Right atrium auricular region (tissue), 2 donors: ENCODE measurements at regions not wholly inside any gene's neighbourhood (a gene's known extent, or its start where the extent isn't known, plus 50 kb on each side); places are given as distances from the start of the nearest gene placed in this dataset.

Experiments
- DNase-seq: peaks from one replicate; pipeline ENCODE4 v3.0.0-alpha.2; 2019; ENCODE audit warnings: low spot score
- H3K27ac ChIP-seq, 2 donors: fragments of 200-600 bp; sonication (generic); 1 replicate in 1 of 2; 2 replicates in 1 of 2; pipeline ENCODE4 v1.5.1; 2016 to 2019
- H3K27me3 ChIP-seq, 2 donors: fragments of 200-600 bp; sonication (generic); one replicate each; pipeline versions ENCODE4 v1.5.1 to v1.6.0; 2017 to 2019
- H3K36me3 ChIP-seq: fragments of 200-600 bp; sonication (generic); one replicate; pipeline ENCODE4 v1.5.1; 2016
- H3K4me1 ChIP-seq, 2 donors: fragments of 200-600 bp; sonication (generic); one replicate each; pipeline versions ENCODE4 v1.5.1 to v1.6.0; 2017 to 2019
- H3K4me3 ChIP-seq, 2 donors: fragments of 200-600 bp; sonication (generic); 1 replicate in 1 of 2; 2 replicates in 1 of 2; pipeline ENCODE4 v1.5.1; 2017 to 2019; ENCODE audit warnings: mild to moderate bottlenecking in 1 of 2, moderate library complexity in 1 of 2
- H3K9me3 ChIP-seq, 2 donors: fragments of 200-600 bp; sonication (generic); one replicate each; pipeline ENCODE4 v1.5.1; 2019
- TF ChIP-seq, protein P1 (sequence below), 2 donors: fragments of 200-600 bp; sonication (generic); IDR thresholded peaks; one replicate each; pipeline ENCODE4 v1.5.1; 2019; ENCODE audit warnings: antibody characterized with exemption in 2 of 2

DNA sequence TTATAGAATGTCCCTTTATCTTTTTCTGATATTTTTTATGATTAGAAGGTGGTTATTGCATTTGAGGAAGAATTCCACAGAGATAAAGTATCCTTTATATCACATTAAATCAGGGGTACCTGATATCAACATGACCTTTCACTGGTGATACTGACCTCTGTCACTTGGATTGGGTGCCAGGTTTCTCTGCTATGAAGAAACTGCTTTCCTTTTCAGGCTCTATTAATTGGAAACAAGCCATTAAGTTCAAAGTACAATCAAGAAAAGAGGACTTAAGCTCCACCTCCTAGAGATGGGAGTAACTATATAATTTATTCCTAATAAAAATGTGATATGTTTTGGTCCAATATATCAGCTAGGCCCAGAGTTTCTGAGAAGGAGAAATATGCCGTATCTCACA lies 514.6 kb upstream of the TYRP1 start:
- Histone ChIP-seq H3K27me3 (no peaks in the 10 kb centered on the region), H3K9me3 (no peaks in the 10 kb centered on the region), H3K4me1 (no peaks in the 10 kb centered on the region), H3K36me3 (no peaks in the 10 kb centered on the region), H3K4me3 (no peak overlapping the region), H3K27ac (no peak overlapping the region)
- DNase-seq: no peak
- TF ChIP-seq, protein P1, sequence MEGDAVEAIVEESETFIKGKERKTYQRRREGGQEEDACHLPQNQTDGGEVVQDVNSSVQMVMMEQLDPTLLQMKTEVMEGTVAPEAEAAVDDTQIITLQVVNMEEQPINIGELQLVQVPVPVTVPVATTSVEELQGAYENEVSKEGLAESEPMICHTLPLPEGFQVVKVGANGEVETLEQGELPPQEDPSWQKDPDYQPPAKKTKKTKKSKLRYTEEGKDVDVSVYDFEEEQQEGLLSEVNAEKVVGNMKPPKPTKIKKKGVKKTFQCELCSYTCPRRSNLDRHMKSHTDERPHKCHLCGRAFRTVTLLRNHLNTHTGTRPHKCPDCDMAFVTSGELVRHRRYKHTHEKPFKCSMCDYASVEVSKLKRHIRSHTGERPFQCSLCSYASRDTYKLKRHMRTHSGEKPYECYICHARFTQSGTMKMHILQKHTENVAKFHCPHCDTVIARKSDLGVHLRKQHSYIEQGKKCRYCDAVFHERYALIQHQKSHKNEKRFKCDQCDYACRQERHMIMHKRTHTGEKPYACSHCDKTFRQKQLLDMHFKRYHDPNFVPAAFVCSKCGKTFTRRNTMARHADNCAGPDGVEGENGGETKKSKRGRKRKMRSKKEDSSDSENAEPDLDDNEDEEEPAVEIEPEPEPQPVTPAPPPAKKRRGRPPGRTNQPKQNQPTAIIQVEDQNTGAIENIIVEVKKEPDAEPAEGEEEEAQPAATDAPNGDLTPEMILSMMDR (IDR thresholded peaks at IDR 0.05): no peak

DNA sequence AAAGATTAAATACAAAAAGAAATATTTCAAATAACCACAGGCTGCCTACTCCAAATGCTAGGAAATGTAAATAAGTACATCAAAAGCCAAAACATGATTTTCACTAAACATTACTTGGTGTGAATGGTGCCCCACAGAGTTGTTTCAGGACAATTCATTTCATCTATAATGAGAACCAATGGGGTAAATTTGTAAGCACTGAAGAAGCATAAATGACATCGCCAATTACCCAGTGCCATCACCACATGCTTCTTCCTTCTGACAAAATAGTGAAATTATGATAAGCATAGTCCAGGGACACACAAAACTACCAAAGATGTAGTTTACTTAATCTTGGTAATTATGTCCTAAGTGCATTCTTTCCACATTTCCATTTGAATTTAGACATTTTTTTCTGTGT lies 510.4 kb upstream of the TYRP1 start:
- no peak for DNase-seq

DNA sequence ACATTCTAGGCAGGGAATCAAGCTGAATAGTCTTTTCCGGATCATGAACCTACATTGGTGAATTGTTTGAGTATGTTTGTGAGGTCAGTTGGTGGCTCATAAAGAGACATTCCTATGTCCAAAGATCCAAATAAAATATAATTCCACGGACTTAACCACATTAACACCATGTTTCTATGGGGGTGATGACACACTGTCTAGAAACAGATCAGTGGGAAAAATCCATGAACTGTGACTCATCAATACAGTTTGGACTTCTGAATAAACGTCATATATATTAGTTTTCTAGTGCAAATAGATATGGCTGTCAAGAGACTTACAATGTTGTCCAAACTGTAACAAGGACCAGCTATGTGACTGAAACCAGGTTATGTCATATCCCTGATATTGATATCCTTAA lies 509.9 kb upstream of the TYRP1 start:
- H3K4me3 ChIP-seq: no peak overlapping the region
- no peak for DNase-seq

More for the DNA sequence above, 510.4 kb upstream of the TYRP1 start:
- Histone ChIP-seq H3K4me1 (no peaks in the 10 kb centered on the region), H3K9me3 (no peaks in the 10 kb centered on the region), H3K36me3 (no peaks in the 10 kb centered on the region), H3K27ac (no peak overlapping the region), H3K27me3 (no peaks in the 10 kb centered on the region), H3K4me3 (no peak overlapping the region)
- TF ChIP-seq, protein P1 (IDR thresholded peaks at IDR 0.05): no peak

DNA sequence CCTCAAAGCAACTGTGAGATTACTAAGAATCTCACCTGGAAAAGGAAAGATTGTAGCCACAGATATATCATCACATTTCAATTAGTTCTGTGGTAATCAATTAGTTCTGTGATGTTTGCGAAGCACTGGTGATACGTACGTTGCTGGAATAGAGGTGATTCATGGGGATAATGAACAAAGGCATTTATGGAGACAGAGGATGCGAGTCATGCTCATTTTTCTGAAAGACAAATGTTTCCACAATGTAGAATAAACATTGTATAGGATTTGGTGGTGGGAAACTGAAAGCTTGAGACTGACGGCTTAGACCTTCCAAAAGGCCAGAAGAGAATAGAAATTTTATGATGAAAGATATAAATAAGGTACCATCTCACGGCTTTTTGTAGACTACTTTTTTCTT lies 507.3 kb upstream of the TYRP1 start:
- Histone ChIP-seq H3K36me3 (no peaks in the 10 kb centered on the region), H3K27me3 (no peaks in the 10 kb centered on the region), H3K4me3 (no peak overlapping the region), H3K9me3 (no peaks in the 10 kb centered on the region), H3K27ac (no peak overlapping the region), H3K4me1 (no peaks in the 10 kb centered on the region)
- DNase-seq: no peak
- TF ChIP-seq, protein P1 (IDR thresholded peaks at IDR 0.05): no peak

More for the DNA sequence above, 509.9 kb upstream of the TYRP1 start:
- no peaks in the 10 kb centered on the region for H3K9me3 ChIP-seq
- no peaks in the 10 kb centered on the region for H3K27me3 ChIP-seq
- no peak overlapping the region for H3K27ac ChIP-seq
- no peaks in the 10 kb centered on the region for H3K36me3 ChIP-seq
- no peaks in the 10 kb centered on the region for H3K4me1 ChIP-seq
- TF ChIP-seq, protein P1 (IDR thresholded peaks at IDR 0.05): no peak

DNA sequence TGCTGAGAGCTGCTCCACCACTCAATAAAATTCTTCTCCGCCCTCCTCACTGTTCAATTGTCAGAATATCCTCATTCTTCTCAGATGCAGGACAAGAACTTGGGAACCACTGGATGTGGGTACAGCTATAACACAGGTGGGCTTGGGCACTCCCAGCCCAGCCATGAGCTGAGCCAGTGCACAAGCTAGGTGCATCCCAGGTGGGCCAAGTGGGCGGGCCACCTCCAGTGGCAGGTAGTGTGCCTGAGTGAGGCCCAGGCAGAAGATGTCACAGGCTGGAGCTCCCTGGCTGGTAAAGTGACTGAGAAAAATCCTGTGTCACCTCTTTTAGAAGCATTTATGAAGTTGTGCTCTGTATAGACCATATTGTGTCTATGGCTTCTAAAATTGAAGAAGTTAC lies 501.6 kb upstream of the TYRP1 start:
- Histone ChIP-seq H3K36me3 (no peaks in the 10 kb centered on the region), H3K4me1 (no peaks in the 10 kb centered on the region), H3K9me3 (no peaks in the 10 kb centered on the region), H3K4me3 (no peak overlapping the region), H3K27me3 (no peaks in the 10 kb centered on the region), H3K27ac (no peak overlapping the region)
- no peak for DNase-seq
- TF ChIP-seq, protein P1 (IDR thresholded peaks at IDR 0.05): no peak

DNA sequence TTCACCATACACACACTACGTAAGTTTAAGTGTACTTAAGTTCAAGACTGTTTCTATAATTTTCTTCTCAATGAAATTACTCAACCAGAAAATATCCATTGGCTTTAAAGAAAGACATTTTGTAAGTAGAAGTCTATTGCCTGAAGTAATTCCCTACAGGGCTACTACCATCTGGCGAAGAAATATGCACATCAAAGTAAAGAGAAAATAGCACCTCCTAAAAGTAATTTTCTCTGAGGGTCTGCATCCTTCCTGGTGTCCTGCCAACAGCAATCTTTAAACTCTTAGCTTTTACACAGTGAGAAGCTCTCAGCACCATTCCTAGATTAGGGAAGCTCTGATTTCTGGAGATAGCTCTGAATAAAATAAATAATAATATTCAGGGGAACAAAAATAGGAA lies 498.5 kb upstream of the TYRP1 start:
- no peaks in the 10 kb centered on the region for H3K36me3 ChIP-seq
- H3K9me3 ChIP-seq: no peaks in the 10 kb centered on the region
- DNase-seq: no peak
- H3K4me3 ChIP-seq: no peak overlapping the region
- no peaks in the 10 kb centered on the region for H3K27me3 ChIP-seq
- TF ChIP-seq, protein P1 (IDR thresholded peaks at IDR 0.05): no peak
- no peak overlapping the region for H3K27ac ChIP-seq
- H3K4me1 ChIP-seq: no peaks in the 10 kb centered on the region
